HG03342 (cell line): ENCODE measurements at regions not wholly inside any gene's neighbourhood (a gene's known extent, or its start where the extent isn't known, plus 50 kb on each side); places are given as distances from the start of the nearest gene placed in this dataset.
"Not testable (repeated sequence)": the region's sequence is repeated elsewhere in the genome, so short reads cannot be mapped to it uniquely, and the experiment has no call there.

ENCODE experiments used
- ATAC-seq: cut with Tn5 transposase; IDR thresholded peaks from one replicate; pipeline ENCODE4 v1.9.1; 2021; ENCODE audit warnings: mild to moderate bottlenecking, moderate library complexity; ENCODE audit not compliant: unreplicated experiment

DNA sequence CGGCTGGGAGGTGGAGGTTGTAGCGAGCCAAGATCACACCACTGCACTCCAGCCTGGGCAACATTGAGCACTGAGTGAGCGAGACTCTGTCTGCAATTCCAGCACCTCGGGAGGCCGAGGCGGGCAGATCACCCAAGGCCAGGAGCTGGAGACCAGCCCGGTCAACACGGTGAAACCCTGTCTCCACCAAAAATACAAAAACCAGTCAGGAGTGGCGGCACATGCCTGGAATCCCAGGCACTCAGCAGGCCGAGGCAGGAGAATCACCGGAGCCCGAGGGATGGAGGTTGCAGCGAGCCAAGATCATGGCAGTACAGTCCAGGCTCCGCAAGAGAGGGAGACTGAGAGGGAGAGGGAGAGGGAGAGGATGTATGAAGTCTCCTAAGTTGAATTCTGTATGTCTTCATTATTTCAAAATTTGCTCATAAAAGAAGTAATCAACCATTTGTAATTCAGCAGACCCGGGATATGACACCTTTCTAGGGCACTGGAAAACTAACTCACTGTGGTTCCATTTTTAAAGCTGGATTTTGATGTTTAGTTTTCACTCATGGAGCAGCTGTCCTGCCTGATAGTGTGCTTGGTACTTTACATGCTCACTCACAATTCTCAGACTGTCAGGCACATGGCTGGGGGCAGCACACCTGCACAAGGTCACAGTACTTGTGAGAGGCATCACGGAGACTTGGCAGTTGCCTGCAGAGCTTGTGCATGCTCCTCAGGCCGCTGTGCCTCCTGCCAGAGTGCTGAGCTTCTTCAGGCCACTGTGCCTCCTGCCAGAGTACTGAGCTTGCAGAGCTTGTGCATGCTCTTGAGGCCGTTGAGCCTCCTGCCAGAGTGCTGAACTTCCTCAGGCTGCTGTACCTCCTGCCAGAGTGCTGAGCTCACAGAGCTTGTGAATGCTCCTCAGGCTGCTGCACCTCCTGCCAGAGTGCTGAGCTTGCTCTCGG, 106.2 kb downstream of the ERMARD start:
- ATAC-seq = no peak

DNA sequence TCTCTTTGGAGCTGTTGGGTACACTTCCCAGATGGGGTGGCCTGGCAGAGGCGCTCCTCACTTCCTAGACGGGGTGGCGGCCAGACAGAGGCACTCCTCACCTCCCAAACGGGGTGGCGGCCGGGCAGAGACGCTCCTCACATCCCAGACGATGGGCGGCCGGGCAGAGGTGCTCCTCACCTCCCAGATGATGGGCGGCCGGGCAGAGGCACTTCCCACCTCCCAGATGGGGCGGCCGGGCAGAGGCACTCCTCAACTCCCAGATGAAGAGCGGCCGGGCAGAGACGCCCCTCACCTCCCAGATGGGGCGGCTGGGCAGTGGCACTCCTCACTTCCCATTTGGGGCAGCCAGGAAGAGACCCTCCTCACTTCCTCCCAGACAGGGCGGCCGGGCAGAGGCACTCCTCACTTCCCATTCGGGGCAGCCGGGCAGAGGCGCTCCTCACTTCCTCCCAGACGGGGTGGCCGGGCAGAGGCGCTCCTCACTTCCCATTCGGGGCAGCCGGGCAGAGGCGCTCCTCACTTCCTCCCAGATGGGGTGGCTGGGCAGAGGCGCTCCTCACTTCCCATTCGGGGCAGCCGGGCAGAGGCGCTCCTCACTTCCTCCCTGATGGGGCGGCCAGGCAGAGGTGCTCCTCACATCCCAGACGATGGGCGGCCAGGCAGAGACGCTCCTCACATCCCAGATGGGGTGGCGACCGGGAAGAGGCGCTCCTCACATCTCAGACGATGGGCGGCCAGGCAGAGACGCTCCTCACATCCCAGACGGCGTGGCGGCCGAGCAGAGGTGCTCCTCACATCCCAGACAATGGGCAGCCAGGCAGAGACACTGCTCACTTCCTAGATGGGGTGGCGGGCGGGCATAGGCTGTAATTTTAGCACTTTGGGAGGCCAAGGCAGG, 105.3 kb downstream of the ERMARD start:
- ATAC-seq = not testable (repeated sequence)

DNA sequence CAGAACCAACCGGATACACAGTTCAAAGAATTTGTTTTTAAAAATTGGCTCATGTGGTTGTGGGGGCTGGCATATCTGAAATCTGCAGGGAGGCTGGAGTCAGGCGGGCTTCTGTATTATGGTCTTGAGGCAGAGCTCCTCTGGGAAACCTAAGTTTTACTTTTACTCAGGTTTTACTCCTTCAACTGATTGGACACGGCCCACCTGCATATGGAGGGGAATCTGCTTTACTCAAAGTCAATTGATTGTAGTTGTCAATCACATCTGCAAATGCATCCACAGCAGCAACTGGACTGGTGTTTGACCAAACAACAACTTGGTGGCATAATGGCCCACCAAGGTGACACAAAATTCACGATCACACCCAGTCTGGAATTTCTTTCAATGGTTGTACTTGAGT, 103.4 kb downstream of the ERMARD start:
- no peak for ATAC-seq

DNA sequence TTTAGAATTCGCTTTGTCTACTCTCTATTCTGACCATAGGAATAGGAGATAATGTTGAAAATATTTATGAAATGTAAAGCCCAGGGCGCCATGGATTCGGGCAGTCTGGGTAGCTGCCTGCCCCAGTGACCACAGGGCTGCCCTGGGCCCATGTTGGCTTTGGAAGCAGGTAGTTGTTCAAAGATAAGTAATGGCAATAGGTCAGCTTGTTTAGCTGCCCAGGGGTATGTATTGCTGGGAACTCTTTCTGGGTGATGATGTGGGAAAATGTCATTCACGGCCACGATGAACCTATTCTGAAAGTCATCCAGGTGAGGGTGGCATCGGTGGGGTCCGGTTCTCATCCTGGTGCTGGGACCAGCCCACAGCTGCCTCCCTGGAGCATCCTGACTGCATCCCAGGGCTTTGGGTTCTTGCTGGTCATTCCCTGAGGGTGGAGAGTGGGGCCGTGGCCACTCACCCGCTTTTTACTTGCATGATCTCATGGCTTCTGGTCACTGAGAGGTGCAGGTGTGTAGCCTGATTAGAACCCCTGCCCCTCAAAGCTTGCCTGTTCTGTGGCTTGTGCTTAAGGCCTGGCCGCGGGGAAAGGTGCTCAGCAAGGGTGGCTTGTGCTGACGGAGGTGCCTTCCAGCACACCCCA, 102.8 kb downstream of the ERMARD start:
- no peak for ATAC-seq

DNA sequence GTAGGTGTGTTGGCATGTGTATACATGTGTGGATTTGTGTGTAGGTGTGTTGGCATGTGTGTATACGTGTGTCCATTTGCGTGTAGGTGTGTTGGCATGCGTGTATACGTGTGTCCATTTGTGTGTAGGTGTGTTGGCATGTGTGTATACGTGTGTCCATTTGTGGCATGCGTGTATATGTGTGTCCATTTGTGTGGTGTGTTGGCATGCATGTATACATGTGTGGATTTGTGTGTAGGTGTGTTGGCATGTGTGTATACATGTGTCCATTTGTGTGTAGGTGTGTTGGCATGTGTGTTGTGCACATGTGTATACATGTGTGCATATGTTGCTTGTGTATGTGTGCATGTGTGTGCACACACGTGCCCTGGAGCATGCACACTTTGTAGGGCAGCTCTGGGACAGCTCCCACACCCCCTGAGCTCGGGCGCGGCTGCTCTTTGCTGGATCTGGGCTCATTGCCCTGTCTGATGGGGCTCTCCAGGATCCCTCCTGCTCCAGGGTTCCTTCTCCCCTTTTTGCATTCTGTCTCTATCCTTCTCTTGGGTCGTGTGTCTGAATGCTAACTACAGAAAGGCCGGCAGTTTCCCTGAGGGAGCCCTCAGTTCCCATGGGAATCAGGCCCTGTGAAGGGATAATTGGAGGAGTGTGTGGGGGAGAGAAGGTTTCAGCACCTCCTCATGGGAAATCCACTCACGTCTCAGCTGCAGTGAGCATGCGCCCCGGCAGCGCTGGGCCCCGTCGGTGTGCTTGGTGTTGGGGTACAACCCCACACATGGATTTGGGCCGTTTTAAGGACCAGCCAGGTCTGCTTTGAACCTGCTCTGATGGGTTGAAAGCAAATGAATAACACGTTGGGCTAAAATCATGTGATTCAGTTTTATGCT, 102.0 kb downstream of the ERMARD start:
- ATAC-seq = no peak

DNA sequence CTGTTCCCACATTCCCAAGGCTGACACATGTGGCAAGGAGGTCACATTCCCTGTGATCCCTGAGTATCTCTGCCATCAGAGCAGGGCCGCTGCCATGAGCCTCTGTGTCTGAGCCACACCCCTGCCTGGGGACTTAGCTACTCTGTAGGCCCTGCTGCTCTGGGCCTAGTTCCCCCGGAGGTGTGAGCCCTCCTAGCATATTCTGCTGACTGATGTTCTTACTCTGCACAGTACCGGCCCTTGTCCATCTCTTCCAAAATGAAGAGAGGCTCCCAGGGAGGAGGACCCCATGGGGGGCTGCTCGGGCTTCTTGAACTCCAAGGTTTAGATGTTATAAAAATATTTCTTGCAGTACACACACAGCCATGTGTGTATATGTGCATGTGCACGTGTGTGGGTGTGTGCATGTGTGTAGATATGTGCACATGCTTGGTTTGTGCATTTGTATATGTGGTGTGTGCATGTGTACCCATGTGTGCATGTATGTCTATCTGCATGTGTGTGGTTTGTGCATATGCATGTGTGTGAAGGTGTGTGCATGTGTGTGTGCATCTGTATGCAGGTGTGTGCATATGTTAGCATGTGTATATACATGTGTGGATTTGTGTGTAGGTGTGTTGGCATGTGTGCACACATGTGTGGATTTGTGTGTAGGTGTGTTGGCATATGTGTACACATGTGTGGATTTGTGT, 101.2 kb downstream of the ERMARD start:
- ATAC-seq = no peak

DNA sequence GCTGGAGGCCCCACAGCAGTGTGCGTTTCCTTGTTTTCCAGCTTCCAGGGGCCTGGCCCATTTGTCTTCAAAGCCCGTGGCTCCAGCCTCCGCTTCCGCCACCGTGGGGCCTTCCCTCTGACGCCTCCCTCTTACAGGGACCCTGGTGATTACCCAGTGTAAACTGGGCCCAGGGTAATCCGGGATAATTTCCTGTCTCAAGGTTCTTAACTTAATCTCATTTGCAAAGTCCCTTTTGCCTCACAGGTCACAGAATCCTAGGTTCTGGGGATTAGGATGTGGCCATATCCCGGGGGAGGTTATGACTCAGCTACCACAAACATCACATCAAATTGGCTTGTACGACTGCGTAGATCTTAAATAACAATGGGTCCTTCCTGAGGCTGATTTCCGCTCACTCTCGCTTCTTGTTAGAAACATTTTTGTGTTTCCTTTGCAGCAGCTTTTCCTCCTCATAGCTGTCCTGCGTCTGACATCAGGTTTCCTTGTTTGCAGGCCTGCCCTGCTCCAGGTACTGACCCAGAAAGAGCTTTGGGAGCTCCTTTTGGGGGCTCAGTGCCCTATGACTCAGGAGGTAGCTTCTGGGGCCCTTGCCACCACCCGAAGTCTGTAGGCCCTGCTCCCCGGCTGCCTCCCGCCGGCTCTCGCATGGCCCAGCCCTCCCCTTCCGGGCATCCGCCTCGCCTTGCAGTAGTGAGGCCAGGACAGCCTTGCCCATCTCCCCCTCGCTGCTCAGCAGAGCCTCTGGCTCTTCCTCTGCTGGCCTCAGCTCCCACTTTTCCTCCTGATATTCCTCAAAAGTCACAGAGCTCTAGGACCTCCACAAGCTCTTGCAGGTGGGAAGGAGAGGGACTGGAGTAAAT, 100.5 kb downstream of the ERMARD start:
- no peak for ATAC-seq

DNA sequence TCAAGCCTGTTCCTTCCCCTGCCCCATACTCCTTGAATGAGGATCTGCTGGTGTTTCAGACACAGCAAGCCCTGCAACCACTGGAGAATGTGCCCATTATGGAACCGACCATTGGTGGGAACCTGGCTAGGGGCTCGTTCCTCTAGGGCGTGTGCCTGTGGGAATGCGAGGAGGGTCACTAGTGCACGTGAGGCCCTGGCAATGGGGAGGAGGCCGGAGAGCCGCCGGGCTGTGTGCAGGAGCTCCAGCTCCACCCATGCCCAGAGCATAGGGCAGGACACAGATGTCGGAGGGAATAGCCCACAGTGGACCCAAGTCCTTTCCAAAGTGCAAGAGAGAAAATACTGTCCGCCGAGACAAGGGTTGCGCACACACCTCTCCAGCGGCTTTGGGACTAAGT, 99.3 kb downstream of the ERMARD start:
- ATAC-seq = no peak

DNA sequence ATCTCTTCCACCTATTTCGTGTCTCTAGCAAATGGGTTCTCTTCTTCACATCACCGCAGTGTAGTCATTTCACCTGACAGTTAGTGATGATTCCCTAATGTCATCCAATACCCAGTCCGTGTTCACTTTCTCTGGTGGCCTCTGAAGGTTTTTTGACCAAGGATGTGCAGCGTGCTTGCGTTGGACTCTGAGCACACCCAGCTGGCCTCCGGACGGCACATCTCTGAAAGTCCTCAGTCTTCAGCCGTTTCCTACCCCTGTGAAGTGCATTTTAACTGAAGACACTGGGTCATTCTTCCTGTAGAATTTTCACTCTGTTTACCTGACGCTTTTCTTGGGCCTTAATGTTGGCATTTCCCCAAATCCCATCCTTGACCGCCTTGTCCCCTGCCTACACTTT, 98.7 kb downstream of the ERMARD start:
- no peak for ATAC-seq

DNA sequence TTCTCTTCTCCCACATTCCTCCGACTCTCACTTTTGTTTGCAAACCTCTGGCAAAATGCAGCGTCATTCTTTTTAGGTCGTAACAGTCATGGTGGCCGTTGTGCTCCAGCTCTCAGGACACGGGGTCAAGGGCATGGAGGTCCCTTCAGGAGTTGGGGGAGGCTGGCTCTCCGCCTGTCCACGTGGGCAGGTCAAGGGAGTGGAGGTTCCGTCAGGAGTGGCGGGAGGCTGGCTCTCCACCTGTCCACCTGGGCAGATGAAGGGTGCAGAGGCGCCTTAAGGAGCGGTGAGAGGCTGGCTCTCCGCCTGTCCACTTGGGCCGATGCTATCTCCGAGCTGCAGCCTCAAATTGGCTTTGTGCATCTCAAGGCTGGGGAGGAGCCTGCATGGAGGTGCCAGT, 98.0 kb downstream of the ERMARD start:
- no peak for ATAC-seq

DNA sequence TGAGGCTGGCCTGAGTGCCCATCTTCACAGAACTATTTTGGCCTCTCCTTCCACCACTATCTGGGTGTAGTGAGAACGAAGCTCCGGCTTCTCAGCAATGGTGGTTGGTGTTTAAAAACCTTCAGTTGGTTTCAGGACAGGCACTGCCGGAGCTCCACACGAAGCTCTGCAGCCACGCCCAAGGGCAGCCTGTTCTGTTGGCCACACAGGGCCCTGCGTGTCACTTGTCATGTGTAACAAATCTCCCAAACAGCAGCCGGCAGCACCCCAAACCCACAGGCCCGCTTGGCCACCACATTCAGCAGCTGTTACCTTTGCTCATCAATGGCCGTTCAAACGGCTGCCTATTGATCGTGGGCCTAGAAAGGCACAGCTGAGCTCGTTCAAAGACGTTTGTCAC, 97.5 kb downstream of the ERMARD start:
- no peak for ATAC-seq

DNA sequence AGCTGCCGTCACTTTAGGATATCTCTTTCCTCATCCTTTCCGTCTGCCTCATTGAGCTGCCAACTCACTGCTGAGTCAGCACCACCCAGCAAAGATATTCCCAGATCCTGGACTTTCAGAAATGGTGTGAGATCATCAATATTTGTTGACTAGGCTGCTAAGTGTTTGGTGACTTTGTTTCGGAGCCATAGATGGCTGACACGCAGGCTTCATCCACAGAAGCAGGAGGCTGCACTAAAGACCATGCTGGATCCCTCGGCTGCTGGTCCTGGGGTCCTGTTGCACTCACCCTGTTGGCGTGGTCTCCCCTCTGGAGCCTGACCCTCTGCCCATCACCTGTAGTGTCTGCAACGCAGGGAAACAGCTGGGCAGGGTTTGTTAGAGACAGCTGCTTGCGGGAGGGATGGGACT, 96.5 kb downstream of the ERMARD start:
- ATAC-seq = no peak

DNA sequence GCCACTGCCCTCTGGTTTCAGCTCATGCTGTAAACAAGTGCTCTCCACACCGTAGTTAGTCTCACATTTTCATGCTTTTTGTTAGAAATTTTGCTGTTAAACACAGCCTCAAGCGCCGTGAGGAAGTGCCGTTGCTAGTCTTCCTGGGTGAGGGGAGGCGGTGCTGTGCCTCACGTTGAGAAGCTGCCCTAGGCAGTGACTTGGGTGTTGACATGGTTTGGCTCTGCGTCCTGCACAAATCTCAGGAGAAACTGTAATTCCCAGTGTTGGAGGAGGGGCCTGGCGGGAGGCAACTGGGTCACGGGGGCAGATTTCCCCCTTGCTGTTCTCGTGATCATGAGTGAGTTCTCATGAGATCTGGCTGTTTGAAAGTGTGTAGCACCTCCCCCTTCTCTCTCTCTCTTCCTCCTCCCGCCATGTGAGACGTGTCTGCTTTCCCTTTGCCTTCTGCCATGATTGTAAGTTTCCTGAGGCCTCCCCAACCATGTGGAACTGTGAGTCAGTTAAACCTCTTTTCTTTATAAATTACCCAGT, 95.8 kb downstream of the ERMARD start:
- no peak for ATAC-seq

DNA sequence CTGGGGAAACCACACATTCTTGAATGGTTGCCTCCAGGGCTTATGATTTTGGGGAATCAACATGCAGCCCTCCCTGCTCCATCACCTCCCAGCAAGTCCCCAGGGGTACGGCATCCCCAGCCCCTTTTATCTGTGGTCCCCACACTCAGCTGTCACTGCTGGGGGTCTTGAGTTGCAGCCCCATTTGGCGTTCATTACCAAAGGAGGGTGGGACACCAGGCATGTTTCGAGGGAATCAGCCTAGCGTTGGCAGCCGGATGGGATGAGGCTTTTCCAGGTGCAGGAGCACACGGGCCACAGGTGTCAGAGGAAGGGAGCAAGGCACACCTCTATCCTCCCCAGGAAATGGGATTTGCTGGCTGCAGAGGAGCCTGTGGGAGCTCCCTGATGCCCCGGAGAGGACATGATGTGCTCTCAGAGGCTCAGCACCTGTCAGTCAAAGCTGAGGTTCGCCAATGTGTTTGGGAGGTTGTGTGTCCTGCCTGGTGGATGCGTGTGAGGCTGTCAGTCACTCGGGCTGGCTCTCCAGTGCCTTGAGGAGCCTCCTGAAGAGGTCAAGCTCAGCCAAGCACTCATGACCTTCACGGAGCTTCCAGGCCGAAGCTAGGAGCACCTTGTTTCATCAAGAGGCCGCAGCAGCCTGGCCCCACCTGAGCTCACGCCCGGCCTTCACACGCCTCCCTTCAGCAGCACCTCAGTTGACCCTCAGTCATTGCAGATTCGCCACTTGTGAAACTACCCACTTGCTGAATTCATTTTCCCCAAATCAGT, 95.0 kb downstream of the ERMARD start:
- ATAC-seq = no peak

DNA sequence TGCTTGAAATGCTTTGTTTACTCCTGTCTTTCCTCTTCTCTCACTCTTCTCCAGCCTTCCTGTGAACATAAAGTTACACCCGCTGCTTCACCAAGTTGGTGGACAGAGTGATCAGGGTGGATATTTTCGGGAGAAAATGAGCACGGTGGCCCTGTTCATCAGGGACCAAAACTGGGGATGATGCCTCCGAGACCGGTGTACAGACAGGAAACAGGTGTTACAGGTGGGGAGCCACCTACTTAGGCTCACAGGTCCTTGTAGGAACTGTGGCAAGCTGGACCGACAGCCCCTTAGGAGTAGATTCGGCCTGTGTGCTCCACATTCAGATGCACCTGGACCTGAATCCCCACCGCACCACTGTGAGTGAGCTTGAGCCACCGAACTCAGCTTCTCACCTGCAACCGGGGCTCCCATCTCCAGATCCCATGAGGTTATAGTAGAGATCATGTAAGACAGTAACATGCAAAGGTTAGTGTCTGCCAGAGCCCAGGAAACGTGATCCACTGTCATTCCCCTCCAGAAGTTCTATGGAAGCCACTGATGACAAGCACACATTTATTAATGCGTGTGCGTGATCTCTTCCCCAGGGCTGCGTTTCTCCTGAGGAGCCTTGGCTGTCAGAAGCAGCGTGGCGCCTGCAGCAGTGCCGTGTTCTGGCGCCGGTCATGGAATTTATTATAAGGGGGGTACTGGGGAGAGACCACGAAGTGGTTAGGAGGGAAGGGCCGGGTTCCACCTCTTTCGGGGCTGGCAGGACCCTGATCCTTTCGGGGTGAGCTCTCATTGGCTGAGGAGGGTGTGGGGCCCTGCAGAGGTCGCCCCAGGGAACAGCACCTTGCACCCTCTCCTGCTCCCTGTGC, 94.2 kb downstream of the ERMARD start:
- no peak for ATAC-seq

DNA sequence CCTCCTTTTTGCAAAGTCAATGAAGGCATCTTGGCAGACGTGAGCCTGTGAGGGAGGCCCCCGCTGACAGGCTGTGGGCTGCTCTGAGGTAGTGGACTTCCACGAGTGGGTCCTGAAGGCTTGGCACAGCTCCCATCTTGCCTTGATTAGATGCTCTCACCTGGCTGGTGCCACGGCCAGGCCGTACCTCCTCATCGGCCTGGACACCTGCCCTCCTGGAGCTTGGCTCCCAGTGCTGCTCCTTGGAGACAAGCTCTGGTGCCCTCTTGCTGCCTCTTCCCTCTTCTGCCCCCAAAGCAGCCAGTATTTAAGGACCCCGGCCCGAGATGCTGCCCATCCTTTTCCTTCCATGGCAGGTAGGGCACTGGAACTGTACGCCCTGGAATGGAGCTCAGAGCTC, 93.5 kb downstream of the ERMARD start:
- no peak for ATAC-seq

DNA sequence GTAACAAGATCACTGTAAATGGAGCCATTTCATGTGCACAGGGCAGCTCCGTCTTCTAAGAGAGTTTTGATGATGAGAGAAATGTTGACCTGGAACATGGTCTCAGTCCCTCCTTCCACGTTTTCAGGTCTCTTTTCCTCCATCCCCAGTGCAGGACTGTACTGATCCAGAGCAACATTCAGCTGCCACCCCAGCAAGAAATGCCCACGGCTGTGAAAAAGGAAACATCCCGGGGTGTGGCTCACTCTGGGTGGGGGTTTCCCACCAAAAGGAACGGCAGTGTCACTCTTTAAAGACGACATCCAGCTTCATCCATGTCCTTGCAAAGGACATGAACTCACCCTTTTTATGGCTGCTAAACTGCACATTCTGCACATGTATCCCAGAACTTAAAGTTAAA, 92.6 kb downstream of the ERMARD start:
- no peak for ATAC-seq
